Activated naive CD4-positive, alpha-beta T cell treated with anti-CD3 and anti-CD28 coated beads, Interleukin-2, amount 50 U/mL, for 24 hours (primary cell): ENCODE measurements at regions not wholly inside any gene's neighbourhood (a gene's known extent, or its start where the extent isn't known, plus 50 kb on each side); places are given as distances from the start of the nearest gene placed in this dataset.

Source experiments
- H3K27ac Mint-ChIP-seq: one replicate; pipeline ENCODE4 v1.8.0; 2021; ENCODE audit warnings: mild to moderate bottlenecking, mixed read lengths
- H3K27me3 Mint-ChIP-seq: one replicate; pipeline ENCODE4 v1.8.0; 2021; ENCODE audit warnings: mixed read lengths
- H3K36me3 Mint-ChIP-seq: one replicate; pipeline ENCODE4 v1.8.0; 2021; ENCODE audit warnings: mixed read lengths
- H3K4me1 Mint-ChIP-seq: one replicate; pipeline ENCODE4 v1.8.0; 2021; ENCODE audit warnings: mixed read lengths
- H3K4me3 Mint-ChIP-seq: one replicate; pipeline ENCODE4 v1.8.0; 2021; ENCODE audit warnings: mild to moderate bottlenecking, mixed read lengths
- H3K9me3 Mint-ChIP-seq: one replicate; pipeline ENCODE4 v1.8.0; 2021; ENCODE audit warnings: mixed read lengths

GRCh38 chr17:70875729-70876310 is 706.5 kb downstream of the KCNJ2 start:
- Mint-ChIP-seq H3K9me3 (peaks cover 10% of the 10 kb centered on the region), H3K27me3 (no peaks in the 10 kb centered on the region), H3K27ac (no peak overlapping the region), H3K4me3 (no peak overlapping the region), H3K4me1 (no peaks in the 10 kb centered on the region), H3K36me3 (no peaks in the 10 kb centered on the region)

- no peak overlapping the region for H3K4me3 Mint-ChIP-seq
- H3K27me3 Mint-ChIP-seq: peaks cover 3% of the 10 kb centered on the region
- H3K27ac Mint-ChIP-seq: no peak overlapping the region
- no peaks in the 10 kb centered on the region for H3K36me3 Mint-ChIP-seq
- no peaks in the 10 kb centered on the region for H3K4me1 Mint-ChIP-seq
- H3K9me3 Mint-ChIP-seq: peaks cover 21% of the 10 kb centered on the region
Measured at GRCh38 chr17:70878879-70879278, 709.5 kb downstream of the KCNJ2 start.

- H3K4me3 Mint-ChIP-seq: no peak overlapping the region
- no peaks in the 10 kb centered on the region for H3K36me3 Mint-ChIP-seq
- H3K27ac Mint-ChIP-seq: no peak overlapping the region
- H3K4me1 Mint-ChIP-seq: no peaks in the 10 kb centered on the region
- H3K9me3 Mint-ChIP-seq: peaks cover 21% of the 10 kb centered on the region
- peaks cover 3% of the 10 kb centered on the region for H3K27me3 Mint-ChIP-seq
Measured at GRCh38 chr17:70879401-70879800, 710.1 kb downstream of the KCNJ2 start.

GRCh38 chr17:70881093-70881492 is 711.8 kb downstream of the KCNJ2 start:
- peaks cover 3% of the 10 kb centered on the region for H3K27me3 Mint-ChIP-seq

GRCh38 chr17:70882504-70882903 is 713.2 kb downstream of the KCNJ2 start:
- H3K27ac Mint-ChIP-seq: no peak overlapping the region
- H3K4me1 Mint-ChIP-seq: no peaks in the 10 kb centered on the region

More at GRCh38 chr17:70881093-70881492, 711.8 kb downstream of the KCNJ2 start:
- no peaks in the 10 kb centered on the region for H3K4me1 Mint-ChIP-seq
- no peak overlapping the region for H3K4me3 Mint-ChIP-seq
- H3K9me3 Mint-ChIP-seq: peaks cover 21% of the 10 kb centered on the region
- no peaks in the 10 kb centered on the region for H3K36me3 Mint-ChIP-seq
- H3K27ac Mint-ChIP-seq: no peak overlapping the region

GRCh38 chr17:70886648-70887047 is 717.3 kb downstream of the KCNJ2 start:
- no peak overlapping the region for H3K4me3 Mint-ChIP-seq
- H3K36me3 Mint-ChIP-seq: no peaks in the 10 kb centered on the region
- H3K4me1 Mint-ChIP-seq: no peaks in the 10 kb centered on the region
- peaks cover 15% of the 10 kb centered on the region for H3K9me3 Mint-ChIP-seq
- peaks cover 3% of the 10 kb centered on the region for H3K27me3 Mint-ChIP-seq
- no peak overlapping the region for H3K27ac Mint-ChIP-seq

More at GRCh38 chr17:70882504-70882903, 713.2 kb downstream of the KCNJ2 start:
- Mint-ChIP-seq H3K27me3 (peaks cover 3% of the 10 kb centered on the region), H3K4me3 (no peak overlapping the region), H3K36me3 (no peaks in the 10 kb centered on the region), H3K9me3 (peaks cover 21% of the 10 kb centered on the region)

- H3K4me1 Mint-ChIP-seq: no peaks in the 10 kb centered on the region
- no peak overlapping the region for H3K4me3 Mint-ChIP-seq
- H3K27ac Mint-ChIP-seq: no peak overlapping the region
- H3K36me3 Mint-ChIP-seq: no peaks in the 10 kb centered on the region
- no peaks in the 10 kb centered on the region for H3K27me3 Mint-ChIP-seq
- H3K9me3 Mint-ChIP-seq: peaks cover 4% of the 10 kb centered on the region
Measured at GRCh38 chr17:70888324-70888723, 719.0 kb downstream of the KCNJ2 start.

- no peak overlapping the region for H3K4me3 Mint-ChIP-seq
- no peaks in the 10 kb centered on the region for H3K4me1 Mint-ChIP-seq
- no peaks in the 10 kb centered on the region for H3K36me3 Mint-ChIP-seq
- no peak overlapping the region for H3K27ac Mint-ChIP-seq
- H3K27me3 Mint-ChIP-seq: no peaks in the 10 kb centered on the region
- H3K9me3 Mint-ChIP-seq: peaks cover 4% of the 10 kb centered on the region
Measured at GRCh38 chr17:70891306-70891705, 722.0 kb downstream of the KCNJ2 start.

- H3K27me3 Mint-ChIP-seq: no peaks in the 10 kb centered on the region
- no peaks in the 10 kb centered on the region for H3K36me3 Mint-ChIP-seq
- H3K9me3 Mint-ChIP-seq: peaks cover 6% of the 10 kb centered on the region
- H3K4me1 Mint-ChIP-seq: no peaks in the 10 kb centered on the region
- H3K27ac Mint-ChIP-seq: no peak overlapping the region
- no peak overlapping the region for H3K4me3 Mint-ChIP-seq
Measured at GRCh38 chr17:70892527-70892926, 723.2 kb downstream of the KCNJ2 start.

GRCh38 chr17:70896843-70897242 is 727.5 kb downstream of the KCNJ2 start:
- H3K9me3 Mint-ChIP-seq: peaks cover 4% of the 10 kb centered on the region
- H3K27ac Mint-ChIP-seq: no peak overlapping the region
- H3K4me3 Mint-ChIP-seq: no peak overlapping the region
- H3K4me1 Mint-ChIP-seq: no peaks in the 10 kb centered on the region
- H3K27me3 Mint-ChIP-seq: no peaks in the 10 kb centered on the region
- no peaks in the 10 kb centered on the region for H3K36me3 Mint-ChIP-seq

GRCh38 chr17:70897446-70897845 is 728.1 kb downstream of the KCNJ2 start:
- Mint-ChIP-seq H3K27me3 (no peaks in the 10 kb centered on the region), H3K4me1 (no peaks in the 10 kb centered on the region), H3K27ac (no peak overlapping the region), H3K4me3 (no peak overlapping the region), H3K9me3 (peaks cover 4% of the 10 kb centered on the region), H3K36me3 (no peaks in the 10 kb centered on the region)

GRCh38 chr17:70901870-70902269 is 732.5 kb downstream of the KCNJ2 start:
- Mint-ChIP-seq H3K36me3 (no peaks in the 10 kb centered on the region), H3K9me3 (peaks cover 9% of the 10 kb centered on the region), H3K4me3 (no peak overlapping the region), H3K27ac (no peak overlapping the region), H3K4me1 (no peaks in the 10 kb centered on the region), H3K27me3 (no peaks in the 10 kb centered on the region)

GRCh38 chr17:70905796-70906195 is 736.5 kb downstream of the KCNJ2 start:
- no peak overlapping the region for H3K27ac Mint-ChIP-seq
- H3K4me1 Mint-ChIP-seq: no peaks in the 10 kb centered on the region
- H3K27me3 Mint-ChIP-seq: no peaks in the 10 kb centered on the region
- H3K9me3 Mint-ChIP-seq: peaks cover 5% of the 10 kb centered on the region
- no peaks in the 10 kb centered on the region for H3K36me3 Mint-ChIP-seq
- no peak overlapping the region for H3K4me3 Mint-ChIP-seq

- no peaks in the 10 kb centered on the region for H3K36me3 Mint-ChIP-seq
Measured at GRCh38 chr17:70906808-70907207, 737.5 kb downstream of the KCNJ2 start.

GRCh38 chr17:70912716-70913485 is 743.6 kb downstream of the KCNJ2 start:
- peaks cover 18% of the 10 kb centered on the region for H3K9me3 Mint-ChIP-seq
- no peak overlapping the region for H3K27ac Mint-ChIP-seq
- no peak overlapping the region for H3K4me3 Mint-ChIP-seq
- no peaks in the 10 kb centered on the region for H3K27me3 Mint-ChIP-seq
- no peaks in the 10 kb centered on the region for H3K36me3 Mint-ChIP-seq
- H3K4me1 Mint-ChIP-seq: no peaks in the 10 kb centered on the region

More at GRCh38 chr17:70906808-70907207, 737.5 kb downstream of the KCNJ2 start:
- Mint-ChIP-seq H3K4me3 (no peak overlapping the region), H3K4me1 (no peaks in the 10 kb centered on the region), H3K27ac (no peak overlapping the region), H3K27me3 (no peaks in the 10 kb centered on the region), H3K9me3 (peaks cover 5% of the 10 kb centered on the region)

- no peak overlapping the region for H3K27ac Mint-ChIP-seq
- no peaks in the 10 kb centered on the region for H3K27me3 Mint-ChIP-seq
- no peaks in the 10 kb centered on the region for H3K36me3 Mint-ChIP-seq
- no peaks in the 10 kb centered on the region for H3K4me1 Mint-ChIP-seq
- H3K4me3 Mint-ChIP-seq: no peak overlapping the region
- peaks cover 18% of the 10 kb centered on the region for H3K9me3 Mint-ChIP-seq
Measured at GRCh38 chr17:70916469-70916868, 747.1 kb downstream of the KCNJ2 start.
